Adrenal gland (tissue), 9 donors: ENCODE measurements at regions not wholly inside any gene's neighbourhood (a gene's known extent, or its start where the extent isn't known, plus 50 kb on each side); places are given as distances from the start of the nearest gene placed in this dataset.

Source experiments
- DNase-seq, 7 donors: peaks; one replicate each; pipeline ENCODE4 v3.0.0-alpha.2; 2019 to 2020
- H3K27ac ChIP-seq, 5 donors: fragments of 200-600 bp; sonication (generic) in 4 of 5; 1 replicate in 3 of 5; 2 replicates in 2 of 5; pipeline versions ENCODE4 v1.5.1 to v1.8.0; 2016 to 2020; ENCODE audit warnings: mild to moderate bottlenecking in 1 of 5
- H3K27me3 ChIP-seq: fragments of 200-600 bp; 2 replicates; pipeline ENCODE4 v1.8.0; 2021
- H3K36me3 ChIP-seq, 2 donors: fragments of 200-600 bp; replicated peaks in 1 of 2; 1 replicate in 1 of 2; 2 replicates in 1 of 2; pipeline versions ENCODE4 v1.5.1 to v1.8.0; 2018 to 2022
- H3K4me1 ChIP-seq, 2 donors: fragments of 200-600 bp; replicated peaks in 1 of 2; 1 replicate in 1 of 2; 2 replicates in 1 of 2; pipeline versions ENCODE4 v1.5.1 to v1.8.0; 2018 to 2021
- H3K4me3 ChIP-seq, 4 donors: fragments of 200-600 bp; sonication (generic) in 3 of 4; one replicate each; pipeline ENCODE4 v1.5.1; 2016 to 2018
- H3K9me3 ChIP-seq, 3 donors: fragments of 200-600 bp; sonication (generic) in 1 of 3; replicated peaks in 1 of 3; 1 replicate in 2 of 3; 2 replicates in 1 of 3; pipeline versions ENCODE4 v1.5.1 to v1.8.0; 2016 to 2021
- POLR2A ChIP-seq, 2 donors: fragments of 450-650 bp; IDR thresholded peaks; one replicate each; pipeline ENCODE4 v1.6.1; 2017; ENCODE audit warnings: antibody characterized with exemption in 2 of 2, mild to moderate bottlenecking in 2 of 2, moderate library complexity in 1 of 2
- WGBS, 4 donors: extraction: QIAGEN DNeasy Blood & Tissue Kit in 2 of 4; methylation state at CpG; one replicate each; pipeline versions ENCODE4 v1.1.5 to v1.1.7; 2013 to 2017; 5-methylcytosine and 5-hydroxymethylcytosine counted together
- intact Hi-C, 2 donors: fragments of 100-400 bp; cut with DNase I; formaldehyde crosslinking; loops; one replicate each; pipeline versions ENCODE4 v1.14.1 to v1.15.0; 2022 to 2023
- TF ChIP-seq, protein P1 (sequence below), 6 experiments: fragments of 450-650 bp in 4 of 6; fragments of 200-600 bp in 2 of 6; sonication (generic) in 1 of 6; IDR thresholded peaks; 1 replicate in 5 of 6; 2 replicates in 1 of 6; pipeline versions ENCODE4 v1.5.1 to v1.8.0; 2016 to 2021; ENCODE audit warnings: antibody characterized with exemption in 6 of 6, mild to moderate bottlenecking in 2 of 6, moderate library complexity in 1 of 6
- donor health status: healthy with polysubstance abuse.
- donor health status: Bipolar disorder and iron deficiency.
- donor health status: DM: yes; HTN: yes; CAD: no.
- donor health status: DM: no; HTN: no; CAD: no.
- donor health status: DM: no; HTN: no; CAD: no.

DNA sequence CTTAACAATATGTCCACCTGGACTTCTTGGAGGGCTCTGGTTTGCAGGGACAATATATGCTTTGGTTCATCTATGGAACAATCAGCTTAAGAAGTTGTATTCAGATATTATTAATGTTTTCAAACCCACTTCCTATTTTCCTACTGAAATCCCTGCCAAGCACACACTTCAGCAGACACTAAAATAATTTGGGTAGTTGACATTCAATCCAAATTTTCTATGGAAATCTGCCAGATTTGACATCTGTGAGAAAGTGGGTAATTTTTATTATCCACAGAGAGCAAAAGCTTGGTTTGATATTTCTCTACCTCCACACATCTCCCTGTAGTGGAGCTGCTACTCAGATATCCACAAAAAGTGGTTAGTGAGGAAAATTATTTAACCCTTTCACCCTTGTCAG is 378.8 kb upstream of the SOX5 start:
- no peak overlapping the region for H3K4me3 ChIP-seq
- no peaks in the 10 kb centered on the region for H3K36me3 ChIP-seq
- no peak overlapping the region for H3K27ac ChIP-seq
- H3K9me3 ChIP-seq, result no peaks in the 10 kb centered on the region
- intact Hi-C loops, result no loop called here
- no peaks in the 10 kb centered on the region for H3K4me1 ChIP-seq
- DNase-seq, result no peak
- no peak for TF ChIP-seq POLR2A (IDR thresholded peaks at IDR 0.05)
- TF ChIP-seq, protein P1, sequence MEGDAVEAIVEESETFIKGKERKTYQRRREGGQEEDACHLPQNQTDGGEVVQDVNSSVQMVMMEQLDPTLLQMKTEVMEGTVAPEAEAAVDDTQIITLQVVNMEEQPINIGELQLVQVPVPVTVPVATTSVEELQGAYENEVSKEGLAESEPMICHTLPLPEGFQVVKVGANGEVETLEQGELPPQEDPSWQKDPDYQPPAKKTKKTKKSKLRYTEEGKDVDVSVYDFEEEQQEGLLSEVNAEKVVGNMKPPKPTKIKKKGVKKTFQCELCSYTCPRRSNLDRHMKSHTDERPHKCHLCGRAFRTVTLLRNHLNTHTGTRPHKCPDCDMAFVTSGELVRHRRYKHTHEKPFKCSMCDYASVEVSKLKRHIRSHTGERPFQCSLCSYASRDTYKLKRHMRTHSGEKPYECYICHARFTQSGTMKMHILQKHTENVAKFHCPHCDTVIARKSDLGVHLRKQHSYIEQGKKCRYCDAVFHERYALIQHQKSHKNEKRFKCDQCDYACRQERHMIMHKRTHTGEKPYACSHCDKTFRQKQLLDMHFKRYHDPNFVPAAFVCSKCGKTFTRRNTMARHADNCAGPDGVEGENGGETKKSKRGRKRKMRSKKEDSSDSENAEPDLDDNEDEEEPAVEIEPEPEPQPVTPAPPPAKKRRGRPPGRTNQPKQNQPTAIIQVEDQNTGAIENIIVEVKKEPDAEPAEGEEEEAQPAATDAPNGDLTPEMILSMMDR (IDR thresholded peaks at IDR 0.05), result no peak
- H3K27me3 ChIP-seq, result no peaks in the 10 kb centered on the region

DNA sequence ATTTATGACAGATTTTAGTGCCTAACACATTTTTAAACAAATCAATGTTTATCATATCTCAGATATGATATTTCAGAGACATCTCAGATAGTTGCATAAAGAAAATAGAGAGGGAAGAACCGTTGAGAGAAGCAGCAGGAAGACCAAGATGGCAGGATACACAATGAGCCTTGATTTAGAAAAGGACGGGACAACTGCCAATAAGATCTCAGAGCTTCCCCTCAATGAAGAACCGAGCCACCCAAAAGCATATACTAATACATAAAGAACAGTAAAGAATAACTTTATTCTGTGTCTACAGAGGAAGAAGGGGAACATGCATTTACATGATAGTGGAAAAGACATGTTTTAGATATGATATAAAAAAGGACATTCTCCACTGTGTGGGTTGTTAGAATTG is 375.9 kb upstream of the SOX5 start:
- Histone ChIP-seq H3K9me3 (no peaks in the 10 kb centered on the region), H3K27ac (no peak overlapping the region), H3K4me3 (no peak overlapping the region), H3K27me3 (no peaks in the 10 kb centered on the region), H3K36me3 (no peaks in the 10 kb centered on the region), H3K4me1 (no peaks in the 10 kb centered on the region)
- intact Hi-C loops, result no loop called here
- 70 to 84% (median 80%) methylated on average over 3 of the region's 3 CpGs for WGBS, 4 donors
- no peak for DNase-seq
- no peak for TF ChIP-seq POLR2A (IDR thresholded peaks at IDR 0.05)
- TF ChIP-seq, protein P1 (IDR thresholded peaks at IDR 0.05), result no peak

DNA sequence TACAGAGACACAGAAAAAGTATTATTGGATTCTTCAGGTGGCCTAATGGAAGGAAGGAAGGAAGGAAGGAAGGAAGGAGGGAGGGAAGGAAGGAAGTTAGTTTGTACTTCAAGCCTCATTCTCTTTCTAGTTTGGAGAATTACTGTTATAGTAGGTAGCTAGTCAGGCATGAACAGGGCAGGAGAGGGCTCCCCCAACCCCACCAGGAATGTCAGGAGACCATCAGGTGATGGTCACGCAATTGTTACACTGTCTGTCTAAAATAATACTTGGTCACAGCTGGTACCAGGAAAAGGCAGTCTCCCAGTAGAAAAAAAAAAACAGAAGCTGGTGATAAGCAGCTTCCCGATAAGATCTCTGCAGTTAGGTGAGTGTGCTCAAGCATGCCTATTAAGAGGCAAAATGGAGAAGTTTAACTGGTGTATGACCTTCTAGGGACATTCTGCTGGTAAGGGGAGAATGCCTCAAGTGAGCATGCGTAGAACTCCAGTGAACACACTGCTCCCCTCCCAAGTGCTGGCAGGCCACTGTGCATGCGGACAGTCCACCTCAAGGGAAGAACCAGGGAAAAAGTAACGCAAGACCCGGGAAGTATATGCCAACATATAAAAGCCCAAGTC is 358.4 kb upstream of the SOX5 start:
- Histone ChIP-seq H3K9me3 (no peaks in the 10 kb centered on the region), H3K27me3 (no peaks in the 10 kb centered on the region), H3K36me3 (no peaks in the 10 kb centered on the region), H3K27ac (no peak overlapping the region), H3K4me1 (no peaks in the 10 kb centered on the region), H3K4me3 (no peak overlapping the region)
- intact Hi-C loops, result no loop called here
- no peak for DNase-seq
- no peak for TF ChIP-seq POLR2A (IDR thresholded peaks at IDR 0.05)
- TF ChIP-seq, protein P1 (IDR thresholded peaks at IDR 0.05), result no peak
- 81 to 85% (median 82%) methylated on average over 6 of the region's 6 CpGs for WGBS, 4 donors

DNA sequence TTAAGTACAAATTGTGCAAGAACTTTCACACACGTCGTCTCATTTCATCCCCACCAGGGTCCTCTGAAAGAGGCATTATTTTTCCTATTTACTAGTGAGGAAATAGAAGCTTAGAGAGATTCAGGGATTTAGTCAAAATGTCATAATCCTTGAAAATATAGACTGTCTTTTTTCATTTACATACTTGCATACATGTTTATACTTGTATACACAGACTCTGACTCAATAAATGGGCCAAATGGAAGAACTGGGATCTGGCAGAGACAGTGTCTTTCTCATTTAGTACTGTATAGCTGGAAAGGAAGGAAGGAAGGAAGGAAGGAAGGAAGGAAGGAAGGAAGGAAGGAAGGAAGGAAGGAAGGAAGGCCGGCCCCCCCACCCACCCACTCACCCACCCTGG is 357.7 kb upstream of the SOX5 start:
- Histone ChIP-seq H3K4me1 (no peaks in the 10 kb centered on the region), H3K27me3 (no peaks in the 10 kb centered on the region), H3K9me3 (no peaks in the 10 kb centered on the region), H3K27ac (no peak overlapping the region), H3K36me3 (no peaks in the 10 kb centered on the region), H3K4me3 (no peak overlapping the region)
- no peak for DNase-seq
- intact Hi-C loops, result no loop called here
- WGBS, 4 donors, result 67 to 87% (median 78%) methylated on average over 2 to 3 of the region's 3 CpGs
- no peak for TF ChIP-seq POLR2A (IDR thresholded peaks at IDR 0.05)
- TF ChIP-seq, protein P1 (IDR thresholded peaks at IDR 0.05), result no peak
